GM20000 (cell line): ENCODE measurements at regions not wholly inside any gene's neighbourhood (a gene's known extent, or its start where the extent isn't known, plus 50 kb on each side); places are given as distances from the start of the nearest gene placed in this dataset.

Experiments
- DNase-seq: peaks from one replicate; pipeline ENCODE4 v3.0.0; 2012; ENCODE audit warnings: low spot score
- TF ChIP-seq, protein P1 (sequence below): IDR thresholded peaks from 2 replicates; pipeline ENCODE4 v1.5.1; 2012; ENCODE audit warnings: mild to moderate bottlenecking, control low read depth; ENCODE audit errors: extremely low read depth, missing control alignments

DNA sequence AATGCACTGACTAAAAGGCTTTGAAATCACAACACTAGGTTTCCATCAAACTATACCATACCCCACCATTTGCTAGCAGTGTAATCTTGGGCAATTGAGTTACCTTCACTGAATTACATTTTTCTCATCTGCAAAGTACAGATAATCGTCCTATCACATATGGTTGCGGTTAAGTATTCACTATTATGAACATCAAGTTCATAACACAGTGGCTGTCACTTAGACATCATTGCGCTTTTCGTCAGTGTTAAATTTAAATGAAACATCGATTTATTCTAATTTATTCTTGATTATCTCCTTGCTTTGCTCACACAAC is 505.9 kb downstream of the CPS1 start:
- TF ChIP-seq, protein P1, sequence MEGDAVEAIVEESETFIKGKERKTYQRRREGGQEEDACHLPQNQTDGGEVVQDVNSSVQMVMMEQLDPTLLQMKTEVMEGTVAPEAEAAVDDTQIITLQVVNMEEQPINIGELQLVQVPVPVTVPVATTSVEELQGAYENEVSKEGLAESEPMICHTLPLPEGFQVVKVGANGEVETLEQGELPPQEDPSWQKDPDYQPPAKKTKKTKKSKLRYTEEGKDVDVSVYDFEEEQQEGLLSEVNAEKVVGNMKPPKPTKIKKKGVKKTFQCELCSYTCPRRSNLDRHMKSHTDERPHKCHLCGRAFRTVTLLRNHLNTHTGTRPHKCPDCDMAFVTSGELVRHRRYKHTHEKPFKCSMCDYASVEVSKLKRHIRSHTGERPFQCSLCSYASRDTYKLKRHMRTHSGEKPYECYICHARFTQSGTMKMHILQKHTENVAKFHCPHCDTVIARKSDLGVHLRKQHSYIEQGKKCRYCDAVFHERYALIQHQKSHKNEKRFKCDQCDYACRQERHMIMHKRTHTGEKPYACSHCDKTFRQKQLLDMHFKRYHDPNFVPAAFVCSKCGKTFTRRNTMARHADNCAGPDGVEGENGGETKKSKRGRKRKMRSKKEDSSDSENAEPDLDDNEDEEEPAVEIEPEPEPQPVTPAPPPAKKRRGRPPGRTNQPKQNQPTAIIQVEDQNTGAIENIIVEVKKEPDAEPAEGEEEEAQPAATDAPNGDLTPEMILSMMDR: no peak
- DNase-seq: no peak

DNA sequence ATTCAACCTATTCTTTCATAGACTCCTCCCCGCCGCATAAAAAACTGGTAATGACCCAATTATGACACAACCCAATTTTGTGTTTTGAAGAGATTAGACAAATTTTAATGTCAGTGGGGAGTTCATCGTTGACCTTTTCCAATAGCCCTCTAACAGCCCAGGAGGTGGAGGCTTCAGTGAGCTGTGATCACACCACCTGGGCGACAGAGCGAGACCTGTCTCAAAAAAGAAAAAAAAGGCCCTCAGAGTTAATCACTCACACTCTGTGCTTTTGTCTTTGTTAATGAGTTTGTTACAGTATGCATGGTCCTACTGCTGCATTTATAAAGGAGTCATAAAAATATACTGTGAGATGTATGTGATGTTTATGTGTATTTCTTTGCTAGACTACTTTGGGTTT is 510.6 kb downstream of the CPS1 start:
- TF ChIP-seq, protein P1: no peak
- DNase-seq: no peak

DNA sequence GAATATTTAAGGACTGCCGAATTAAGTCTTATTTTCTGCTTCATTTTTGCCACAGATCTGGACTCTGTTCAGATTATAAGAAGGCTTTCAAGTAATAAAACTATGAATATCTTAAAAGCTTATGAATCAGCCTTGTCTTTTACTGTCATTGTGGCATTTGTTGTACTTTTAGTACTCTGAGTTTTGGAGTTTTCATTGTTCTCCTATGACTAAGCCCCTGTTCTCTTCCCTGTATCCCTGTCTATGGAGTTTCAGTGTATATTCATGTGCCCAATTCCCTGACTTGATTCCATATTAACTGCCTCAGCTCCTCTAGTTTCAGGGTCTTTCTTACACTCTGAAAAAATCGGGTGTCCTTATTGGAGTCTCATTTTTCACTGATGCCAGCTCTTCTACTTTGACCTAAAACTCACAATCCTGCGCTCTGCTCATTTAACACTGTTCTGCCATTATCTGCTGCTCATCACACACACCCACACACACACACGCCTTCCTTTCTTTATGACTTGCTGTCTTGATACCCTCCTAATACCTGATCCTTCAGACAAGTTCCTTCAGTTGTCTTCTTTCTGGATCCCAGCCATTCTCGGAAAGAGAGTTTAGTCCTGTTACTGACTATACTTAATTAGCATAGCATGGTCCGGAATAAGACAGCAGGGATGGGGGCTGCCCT is 511.8 kb downstream of the CPS1 start:
- TF ChIP-seq, protein P1: no peak
- DNase-seq: no peak

DNA sequence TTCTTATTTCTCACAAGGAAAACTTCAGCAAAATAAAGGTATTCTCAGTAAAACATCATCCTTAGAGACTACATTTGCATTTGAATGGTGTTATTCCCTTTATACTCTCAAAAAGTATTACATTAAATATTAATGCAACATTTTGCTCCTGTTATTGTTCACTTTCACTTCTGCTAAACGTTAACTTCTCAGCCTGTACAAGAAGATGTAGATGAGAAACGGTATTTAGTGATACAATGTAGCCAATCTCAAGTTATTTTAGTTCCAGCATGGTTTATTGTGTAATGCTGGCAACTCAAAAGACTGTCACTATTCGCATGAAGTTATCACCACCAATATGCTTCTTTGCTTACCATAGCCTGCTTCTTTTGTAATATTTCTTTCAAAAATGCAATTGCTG is 514.1 kb downstream of the CPS1 start:
- TF ChIP-seq, protein P1: no peak
- no peak for DNase-seq

DNA sequence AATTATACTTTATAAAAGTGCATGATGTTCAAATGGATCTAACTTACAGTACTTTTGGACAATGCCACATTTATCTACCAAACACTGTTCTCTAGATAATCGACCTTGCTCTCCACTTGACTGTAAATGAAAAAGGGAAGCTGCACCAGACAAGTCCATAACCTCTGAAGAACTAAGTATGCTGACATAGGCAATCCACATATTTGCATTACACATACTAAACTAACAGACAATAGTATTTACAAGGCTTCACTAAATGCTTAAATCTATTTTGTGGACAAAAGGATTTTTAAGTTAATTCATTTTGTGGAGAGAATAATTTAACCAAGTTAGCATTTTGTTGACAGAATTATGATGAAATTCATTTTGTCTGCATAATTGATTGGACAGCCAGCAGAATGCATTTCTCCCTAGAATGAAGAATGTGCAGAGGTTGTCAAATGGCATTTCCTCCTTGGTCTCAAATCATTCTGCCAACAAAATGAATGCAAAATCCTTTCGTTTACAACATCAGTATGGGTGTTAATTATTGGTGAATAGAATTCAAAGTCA is 520.9 kb downstream of the CPS1 start:
- DNase-seq: no peak

DNA sequence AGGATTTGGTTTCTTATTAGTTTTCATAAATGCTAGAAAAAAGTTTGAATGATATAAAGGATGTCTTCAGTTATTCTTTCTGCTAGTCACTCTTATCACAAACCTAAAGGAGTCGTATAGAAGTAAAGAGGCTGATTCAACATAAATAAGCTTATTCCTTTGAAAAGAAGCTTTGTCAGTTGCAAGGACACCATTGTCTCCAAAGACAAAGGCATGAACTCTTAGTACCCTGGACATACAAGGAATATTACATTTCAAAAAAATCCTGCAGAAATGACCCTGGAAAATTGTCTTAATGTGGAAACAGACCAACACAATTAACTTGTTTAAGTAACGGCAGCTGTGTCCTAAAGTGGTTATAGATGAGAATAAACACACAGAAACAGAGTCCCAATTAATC is 528.0 kb downstream of the CPS1 start:
- no peak for DNase-seq
- TF ChIP-seq, protein P1: no peak

More for the DNA sequence above, 520.9 kb downstream of the CPS1 start:
- TF ChIP-seq, protein P1: no peak

DNA sequence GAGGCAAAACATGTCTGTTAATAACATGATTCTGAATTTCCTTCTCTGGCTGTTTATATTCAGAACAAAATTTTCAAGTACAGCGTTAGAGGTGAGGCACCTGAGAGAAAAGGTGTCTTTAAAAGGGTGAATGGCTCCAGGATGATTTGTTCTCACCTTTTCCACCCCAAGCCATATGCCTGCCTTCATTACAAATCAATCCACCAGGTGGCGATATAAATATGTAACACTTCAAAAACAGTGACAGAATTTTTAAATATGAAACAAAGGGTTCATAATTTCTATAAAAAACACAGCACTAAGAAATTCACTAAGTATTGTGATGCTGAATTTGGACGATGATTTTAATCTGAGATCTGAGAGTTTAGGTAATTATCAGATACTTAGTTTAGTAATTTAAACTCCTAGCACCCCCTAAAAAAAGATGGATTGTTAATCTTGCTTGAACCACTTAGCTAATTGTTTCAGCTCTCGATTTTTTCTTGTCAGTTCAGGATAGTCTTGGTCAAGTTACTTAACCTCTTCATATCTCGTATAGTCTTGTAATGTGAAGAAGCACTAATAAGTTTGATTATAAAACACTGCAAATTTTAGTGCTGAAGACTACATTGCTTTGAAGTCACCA is 528.8 kb downstream of the CPS1 start:
- DNase-seq: peak; percentile 21
- TF ChIP-seq, protein P1: peak; percentile 13
